ENCODE measurements at regions not wholly inside any gene's neighbourhood (a gene's known extent, or its start where the extent isn't known, plus 50 kb on each side); places are given as distances from the start of the nearest gene placed in this dataset.

- H4K20me1 ChIP-seq (ENCODE audit: insufficient read depth) = no peaks in the 10 kb centered on the region
- peaks cover 27% of the 10 kb centered on the region for H3K4me1 ChIP-seq (replicated peaks; ENCODE audit: insufficient read depth)
- ChIA-PET CTCF (no interaction called here), POLR2A (ENCODE audit: unreplicated experiment) (no interaction called here)
- H3K79me2 ChIP-seq (ENCODE audit: low read depth) = no peaks in the 10 kb centered on the region
- H2AFZ ChIP-seq = no peak overlapping the region
- H3K4me3 ChIP-seq = no peak overlapping the region
- no TSS peak for BruUV-seq (replicated peaks)
- TF ChIP-seq CTCF (conservative IDR thresholded peaks at IDR 0.05) (no peak), EZH2 (IDR thresholded peaks at IDR 0.05; ENCODE audit: low read depth) (no peak)
- no peak overlapping the region for H3K4me2 ChIP-seq
- H3K27me3 ChIP-seq (ENCODE audit: insufficient read depth, low read depth) = no peaks in the 10 kb centered on the region
- no peaks in the 10 kb centered on the region for H3K36me3 ChIP-seq (ENCODE audit: low read depth)
- no peak overlapping the region for H3K27ac ChIP-seq
- H3K9me2 ChIP-seq (ENCODE audit: insufficient read depth) = no peaks in the 10 kb centered on the region
- DNase-seq = no peak
- intact Hi-C loops (cut with micrococcal nuclease; ENCODE audit: unreplicated experiment) = loop anchor here (2.0 to 5.0 kb wide), 3 partner anchors 179 to 283 kb away; partner anchors contain the start of gene VEGFA
- peaks cover 4% of the 10 kb centered on the region; the same call in 1 of the 2 replicates for H3K9me3 ChIP-seq (ENCODE audit: insufficient read depth, low read depth)
- H3F3A ChIP-seq (ENCODE audit: insufficient read depth, low read depth) = peaks cover 7% of the 10 kb centered on the region
These were observed 177.1 kb downstream of the MRPL14 start for GRCh38 chr6:43950051-43950605.

- Histone ChIP-seq H3K79me2 (ENCODE audit: low read depth) (no peaks in the 10 kb centered on the region), H4K20me1 (ENCODE audit: insufficient read depth) (no peaks in the 10 kb centered on the region), H3K9me3 (ENCODE audit: insufficient read depth, low read depth) (peaks cover 8% of the 10 kb centered on the region; the same call in 1 of the 2 replicates), H3K4me1 (replicated peaks; ENCODE audit: insufficient read depth) (peaks cover 33% of the 10 kb centered on the region), H3K27me3 (ENCODE audit: insufficient read depth, low read depth) (no peaks in the 10 kb centered on the region), H3F3A (ENCODE audit: insufficient read depth, low read depth) (peaks cover 7% of the 10 kb centered on the region), H3K4me2 (no peak overlapping the region), H3K27ac (no peak overlapping the region), H2AFZ (no peak overlapping the region), H3K4me3 (no peak overlapping the region), H3K9me2 (ENCODE audit: insufficient read depth) (no peaks in the 10 kb centered on the region), H3K36me3 (ENCODE audit: low read depth) (no peaks in the 10 kb centered on the region)
- ChIA-PET CTCF (interaction anchor here (0.7 to 1.1 kb wide), 2 partner anchors 112 to 180 kb away, joined by 3 to 4 read pairs; no protein-coding TSS in a partner anchor), POLR2A (ENCODE audit: unreplicated experiment) (no interaction called here)
- intact Hi-C loops (cut with micrococcal nuclease; ENCODE audit: unreplicated experiment) = no loop called here
- TF ChIP-seq CTCF (conservative IDR thresholded peaks at IDR 0.05) (no peak), EZH2 (IDR thresholded peaks at IDR 0.05; ENCODE audit: low read depth) (no peak)
- no peak for DNase-seq
- BruUV-seq (replicated peaks) = no TSS peak
These were observed 177.7 kb downstream of the MRPL14 start for GRCh38 chr6:43949551-43949991.

GRCh38 chr6:43948527-43949485 lies 178.4 kb downstream of the MRPL14 start:
- no peak overlapping the region for H3K4me3 ChIP-seq
- no peak overlapping the region for H3K27ac ChIP-seq
- BruUV-seq (replicated peaks) = no TSS peak
- intact Hi-C loops (cut with micrococcal nuclease; ENCODE audit: unreplicated experiment) = no loop called here
- no peak overlapping the region for H2AFZ ChIP-seq
- no peaks in the 10 kb centered on the region for H3K9me2 ChIP-seq (ENCODE audit: insufficient read depth)
- H3K9me3 ChIP-seq (ENCODE audit: insufficient read depth, low read depth) = peaks cover 8% of the 10 kb centered on the region; the same call in 1 of the 2 replicates
- H3F3A ChIP-seq (ENCODE audit: insufficient read depth, low read depth) = peaks cover 7% of the 10 kb centered on the region
- H3K79me2 ChIP-seq (ENCODE audit: low read depth) = no peaks in the 10 kb centered on the region
- H3K4me1 ChIP-seq (replicated peaks; ENCODE audit: insufficient read depth) = peaks cover 41% of the 10 kb centered on the region
- ChIA-PET CTCF (interaction anchor here (0.6 to 1.1 kb wide), 3 partner anchors 111 to 179 kb away, joined by 3 to 4 read pairs (median 3); no protein-coding TSS in a partner anchor), POLR2A (ENCODE audit: unreplicated experiment) (no interaction called here)
- H3K36me3 ChIP-seq (ENCODE audit: low read depth) = no peaks in the 10 kb centered on the region
- H3K27me3 ChIP-seq (ENCODE audit: insufficient read depth, low read depth) = no peaks in the 10 kb centered on the region
- TF ChIP-seq CTCF (conservative IDR thresholded peaks at IDR 0.05) = no peak
- no peak for TF ChIP-seq EZH2 (IDR thresholded peaks at IDR 0.05; ENCODE audit: low read depth)
- no peak overlapping the region for H3K4me2 ChIP-seq
- no peak for DNase-seq
- H4K20me1 ChIP-seq (ENCODE audit: insufficient read depth) = no peaks in the 10 kb centered on the region

Measured in PC-9 (cell line).